PC-9 (cell line): ENCODE measurements at regions not wholly inside any gene's neighbourhood (a gene's known extent, or its start where the extent isn't known, plus 50 kb on each side); places are given as distances from the start of the nearest gene placed in this dataset.
A peak's percentile ranks its signal among the peaks of the same experiment; 100 is the strongest.

Source experiments
- BruUV-seq: library from RNA; stranded (reverse); fragments of 400-500 nt; replicated peaks from 2 replicates; lab custom pipeline; 2021; lab: Mats Ljungman, UMichigan
- CTCF ChIA-PET: fragments of 300-600 bp; sonication (Branson Sonifier 250); formaldehyde crosslinking; loops from one replicate; lab custom pipeline; 2022; ENCODE audit warnings: antibody characterized with exemption; lab: Charles Lee
- POLR2A ChIA-PET: fragments of 300-600 bp; sonication (Branson Sonifier 250); formaldehyde crosslinking; loops from one replicate; lab custom pipeline; 2022; ENCODE audit warnings: antibody characterized with exemption; ENCODE audit not compliant: unreplicated experiment; lab: Charles Lee
- DNase-seq, 2 experiments: peaks; one replicate each; pipeline versions ENCODE4 v3.0.0 to v3.0.0-alpha.2; 2015 to 2022; ENCODE audit warnings: mixed read lengths in 1 of 2
- H2AFZ ChIP-seq: fragments of 200-600 bp; sonication (generic); 2 replicates; pipeline ENCODE4 v1.8.1; 2017; ENCODE audit warnings: antibody characterized with exemption
- H3F3A ChIP-seq: fragments of 200-600 bp; sonication (generic); 2 replicates; pipeline ENCODE4 v1.8.1; 2017; ENCODE audit warnings: antibody characterized with exemption, mild to moderate bottlenecking, low read depth; ENCODE audit not compliant: insufficient read depth
- H3K27ac ChIP-seq: fragments of 200-600 bp; sonication (generic); 2 replicates; pipeline ENCODE4 v1.6.1; 2016; ENCODE audit warnings: mixed run types
- H3K27me3 ChIP-seq: fragments of 200-600 bp; sonication (generic); 2 replicates; pipeline ENCODE4 v1.6.1; 2016; ENCODE audit warnings: low read depth, mixed run types; ENCODE audit not compliant: insufficient read depth
- H3K36me3 ChIP-seq: fragments of 200-600 bp; sonication (generic); 2 replicates; pipeline ENCODE4 v1.6.1; 2016; ENCODE audit warnings: low read depth, mixed run types
- H3K4me1 ChIP-seq: fragments of 200-600 bp; sonication (generic); replicated peaks from 2 replicates; pipeline ENCODE4 v1.6.1; 2016; ENCODE audit warnings: mixed run types; ENCODE audit not compliant: insufficient read depth
- H3K4me2 ChIP-seq: fragments of 200-600 bp; sonication (generic); 2 replicates; pipeline ENCODE4 v1.6.1; 2017; ENCODE audit warnings: mixed run types
- H3K4me3 ChIP-seq: fragments of 200-600 bp; sonication (generic); 2 replicates; pipeline ENCODE4 v1.6.1; 2016; ENCODE audit warnings: mixed run types
- H3K79me2 ChIP-seq: fragments of 200-600 bp; sonication (generic); 2 replicates; pipeline ENCODE4 v1.6.1; 2017; ENCODE audit warnings: low read depth, mixed run types
- H3K9me2 ChIP-seq: fragments of 200-600 bp; sonication (generic); 2 replicates; pipeline ENCODE4 v1.8.1; 2017; ENCODE audit warnings: mild to moderate bottlenecking; ENCODE audit not compliant: insufficient read depth
- H3K9me3 ChIP-seq: fragments of 200-600 bp; sonication (generic); 2 replicates; pipeline ENCODE4 v1.8.1; 2016; ENCODE audit warnings: low read depth; ENCODE audit not compliant: insufficient read depth
- H4K20me1 ChIP-seq: fragments of 200-600 bp; sonication (generic); 2 replicates; pipeline ENCODE4 v1.8.1; 2017; ENCODE audit not compliant: insufficient read depth
- CTCF ChIP-seq: fragments of 200-600 bp; sonication (generic); conservative IDR thresholded peaks from 2 replicates; pipeline ENCODE4 v1.6.1; 2017; ENCODE audit warnings: mixed run types, antibody characterized with exemption, mild to moderate bottlenecking, moderate library complexity
- EZH2 ChIP-seq: fragments of 200-600 bp; sonication (generic); IDR thresholded peaks from 2 replicates; pipeline ENCODE4 v1.8.0; 2017; ENCODE audit warnings: antibody characterized with exemption, low read depth
- intact Hi-C: fragments of 100-400 bp; cut with micrococcal nuclease; formaldehyde crosslinking; loops from one replicate; pipeline ENCODE4 v1.10.0; 2022; ENCODE audit not compliant: unreplicated experiment

- TF ChIP-seq CTCF: no peak
- no peak for TF ChIP-seq EZH2
- ChIA-PET CTCF (no interaction called here), POLR2A (no interaction called here)
- Histone ChIP-seq H3K36me3 (no peaks in the 10 kb centered on the region), H2AFZ (no peak overlapping the region), H3K27ac (no peak overlapping the region), H3K4me2 (no peak overlapping the region), H3K4me1 (peaks cover 14% of the 10 kb centered on the region), H3F3A (peaks cover 11% of the 10 kb centered on the region; the same call in 1 of the 2 replicates), H3K9me2 (no peaks in the 10 kb centered on the region), H3K4me3 (no peak overlapping the region), H3K79me2 (peaks cover 40% of the 10 kb centered on the region), H3K27me3 (no peaks in the 10 kb centered on the region), H3K9me3 (no peaks in the 10 kb centered on the region), H4K20me1 (no peaks in the 10 kb centered on the region)
- intact Hi-C loops: no loop called here
- BruUV-seq: no TSS peak
- no peak for DNase-seq
These were observed 57.4 kb upstream of the SVIL start for GRCh38 chr10:29692121-29692539.

- H3K27ac ChIP-seq: no peak overlapping the region
- no TSS peak for BruUV-seq
- peaks cover 11% of the 10 kb centered on the region; the same call in 1 of the 2 replicates for H3F3A ChIP-seq
- H4K20me1 ChIP-seq: no peaks in the 10 kb centered on the region
- no peak overlapping the region for H3K4me3 ChIP-seq
- H3K4me2 ChIP-seq: no peak overlapping the region
- no peaks in the 10 kb centered on the region for H3K27me3 ChIP-seq
- H2AFZ ChIP-seq: no peak overlapping the region
- intact Hi-C loops: no loop called here
- no peak for DNase-seq
- CTCF ChIA-PET: no interaction called here
- no peaks in the 10 kb centered on the region for H3K9me3 ChIP-seq
- POLR2A ChIA-PET: no interaction called here
- TF ChIP-seq EZH2: no peak
- no peak for TF ChIP-seq CTCF
- H3K79me2 ChIP-seq: peaks cover 40% of the 10 kb centered on the region
- no peaks in the 10 kb centered on the region for H3K36me3 ChIP-seq
- H3K9me2 ChIP-seq: no peaks in the 10 kb centered on the region
- H3K4me1 ChIP-seq: peaks cover 14% of the 10 kb centered on the region
These were observed 56.8 kb upstream of the SVIL start for GRCh38 chr10:29691564-29692072.

GRCh38 chr10:29689001-29689400 is 54.2 kb upstream of the SVIL start:
- peak in 1 of 2 experiments; percentile 16 for DNase-seq
- Histone ChIP-seq H3K27me3 (no peaks in the 10 kb centered on the region), H3K79me2 (peaks cover 40% of the 10 kb centered on the region), H3K9me3 (no peaks in the 10 kb centered on the region), H3F3A (peaks cover 11% of the 10 kb centered on the region; the same call in 1 of the 2 replicates), H3K9me2 (no peaks in the 10 kb centered on the region), H3K4me1 (peaks cover 14% of the 10 kb centered on the region), H3K4me2 (no peak overlapping the region), H3K36me3 (peaks cover 10% of the 10 kb centered on the region; the same call in 1 of the 2 replicates), H3K27ac (no peak overlapping the region; the same call in 1 of the 2 replicates), H2AFZ (no peak overlapping the region), H3K4me3 (no peak overlapping the region), H4K20me1 (no peaks in the 10 kb centered on the region)
- no TSS peak for BruUV-seq
- intact Hi-C loops: loop anchor here (2.0 kb wide), 1 partner anchor 114 kb away; no protein-coding TSS in a partner anchor
- no peak for TF ChIP-seq EZH2
- no peak for TF ChIP-seq CTCF
- POLR2A ChIA-PET: interaction anchor here (0.5 to 0.7 kb wide), 6 partner anchors 10 to 119 kb away, joined by 3 to 15 read pairs (median 4); no protein-coding TSS in a partner anchor
- CTCF ChIA-PET: no interaction called here
